ENCODE measurements at regions not wholly inside any gene's neighbourhood (a gene's known extent, or its start where the extent isn't known, plus 50 kb on each side); places are given as distances from the start of the nearest gene placed in this dataset.

DNA sequence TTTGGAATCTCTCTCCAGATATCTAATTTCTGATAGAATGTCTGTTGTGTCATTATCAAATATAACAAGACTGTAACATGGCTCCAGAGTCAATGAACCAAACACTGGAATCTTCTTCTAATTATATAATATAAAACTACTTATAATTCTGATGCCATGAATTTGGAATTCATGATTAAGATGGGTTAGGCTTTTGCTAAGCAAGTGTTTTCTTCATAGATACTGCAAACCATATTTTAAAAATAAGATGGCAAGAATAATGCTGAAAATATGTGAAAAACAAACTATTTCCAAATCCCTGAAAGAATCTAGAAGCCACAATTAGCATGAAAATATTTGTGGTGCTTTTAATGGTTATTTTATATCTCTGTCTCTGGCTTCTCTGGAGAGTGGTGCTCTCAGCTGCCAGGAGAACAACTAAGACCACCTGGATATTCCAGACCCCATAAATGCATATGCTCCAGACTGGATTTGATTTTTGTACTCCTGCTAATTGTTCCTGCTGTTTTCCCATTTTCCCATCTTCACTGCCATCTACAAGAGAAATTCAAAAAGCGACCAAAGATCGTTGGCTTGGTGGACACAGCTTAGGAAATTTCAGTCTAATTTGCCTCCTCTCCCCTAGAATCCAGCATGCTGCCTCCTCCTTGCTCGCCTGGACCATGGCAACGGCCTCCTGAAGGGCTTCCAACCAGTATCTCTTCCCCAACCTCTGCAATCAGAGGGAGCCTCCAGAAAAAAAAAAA, 418.9 kb downstream of the SETD4 start:
- H4K91ac ChIP-seq (ENCODE audit: insufficient read length, low read depth, low read length): no peak overlapping the region
- Mint-ChIP-seq H3K9me3 (no peaks in the 10 kb centered on the region; a peak in 2 of 5 replicates), H3K4me3 (no peak overlapping the region), H3K36me3 (ENCODE audit: insufficient read depth in 1 of 3, low read depth in 3 of 3) (no peaks in the 10 kb centered on the region), H3K4me1 (peaks cover 10% of the 10 kb centered on the region in 2 experiments), H3K27ac (no peak overlapping the region), H3K27me3 (ENCODE audit: low read depth) (no peaks in the 10 kb centered on the region)
- H3K79me2 ChIP-seq (ENCODE audit: insufficient read depth, low read length): no peaks in the 10 kb centered on the region
- DNase-seq: no peak
- no peak overlapping the region for H3K4ac ChIP-seq (ENCODE audit: low read depth, low read length)
- H3K14ac ChIP-seq (ENCODE audit: insufficient read depth, low read length): no peak overlapping the region
- no peak for TF ChIP-seq CTCF (conservative IDR thresholded peaks at IDR 0.05)
- H3K9me3 ChIP-seq (ENCODE audit: control insufficient read depth, low read depth, low read length): no peaks in the 10 kb centered on the region
- no peak overlapping the region for H2BK120ac ChIP-seq (ENCODE audit: low read depth, low read length, poor library complexity, severe bottlenecking)
- H3K9ac ChIP-seq (ENCODE audit: extremely low read depth, insufficient read length, low read length): no peak overlapping the region
- H2BK20ac ChIP-seq (ENCODE audit: low read depth, low read length, poor library complexity, severe bottlenecking): no peak overlapping the region
- H3K56ac ChIP-seq (ENCODE audit: insufficient read length, low read depth, low read length): no peak overlapping the region
- no peak overlapping the region for H2BK15ac ChIP-seq (ENCODE audit: low read depth, low read length)
- no peak overlapping the region for H4K5ac ChIP-seq (ENCODE audit: insufficient read length, low read depth, low read length)
- no peaks in the 10 kb centered on the region for H3K23me2 ChIP-seq (ENCODE audit: insufficient read length, low read depth, low read length, poor library complexity, severe bottlenecking)
- no peak overlapping the region for H2BK5ac ChIP-seq (ENCODE audit: insufficient read length, low read length)
- H3K18ac ChIP-seq (ENCODE audit: insufficient read length, low read depth, low read length): no peak overlapping the region
- H2BK12ac ChIP-seq (ENCODE audit: insufficient read length, low read depth, low read length): no peak overlapping the region
- H3K79me1 ChIP-seq (ENCODE audit: insufficient read depth, low read depth, low read length, poor library complexity, severe bottlenecking): no peaks in the 10 kb centered on the region
- no peak overlapping the region for H4K8ac ChIP-seq (replicated peaks; ENCODE audit: insufficient read length, low read depth, low read length)
- no peak overlapping the region for H3T11ph ChIP-seq (ENCODE audit: low read length)
- H3K27me3 ChIP-seq (ENCODE audit: insufficient read depth, low read length): no peaks in the 10 kb centered on the region
- peaks cover 5% of the 10 kb centered on the region; the same call in 1 of the 2 replicates for H3K4me1 ChIP-seq (ENCODE audit: insufficient read depth, low read length)
- no peak overlapping the region for H2AK5ac ChIP-seq (ENCODE audit: insufficient read length, low read length)
- H4K20me1 ChIP-seq (ENCODE audit: control insufficient read depth, insufficient read depth, insufficient read length): no peaks in the 10 kb centered on the region
- H3K23ac ChIP-seq (ENCODE audit: insufficient read length, low read depth, low read length): no peak overlapping the region
- no peak overlapping the region for H3K4me2 ChIP-seq (ENCODE audit: insufficient read depth, insufficient read length, low read length)
- WGBS (ENCODE audit: extremely low coverage, insufficient read length, low lambda C conversion rate): no CpG with 5 or more reads among the region's 4 CpGs
- H2AFZ ChIP-seq (ENCODE audit: low read length): no peak overlapping the region
- no peak overlapping the region for H3K27ac ChIP-seq (ENCODE audit: insufficient read length, low read depth, low read length)

Data from H9 (cell line).